ENCODE measurements at regions not wholly inside any gene's neighbourhood (a gene's known extent, or its start where the extent isn't known, plus 50 kb on each side); places are given as distances from the start of the nearest gene placed in this dataset.

DNA sequence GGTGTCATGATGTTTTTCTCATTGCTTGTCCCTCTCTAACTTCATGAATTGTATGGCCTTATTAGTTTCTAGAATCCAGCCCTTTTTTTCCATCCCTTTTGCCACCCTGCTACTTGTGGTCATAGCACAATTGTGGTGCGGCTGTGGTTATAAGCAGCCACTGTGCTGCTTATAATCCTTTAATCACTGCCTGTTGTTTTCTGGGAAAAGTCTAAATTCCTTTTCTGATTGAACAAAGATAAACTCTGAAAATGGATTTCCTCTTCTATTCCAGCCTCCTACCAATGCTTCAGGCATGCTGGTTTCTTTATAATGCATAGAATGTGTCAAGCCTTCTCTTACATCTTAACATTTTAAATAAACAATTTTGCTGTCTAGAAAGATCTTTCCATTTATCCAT lies 319.5 kb downstream of the C3orf38 start:
- TF ChIP-seq, protein P1, sequence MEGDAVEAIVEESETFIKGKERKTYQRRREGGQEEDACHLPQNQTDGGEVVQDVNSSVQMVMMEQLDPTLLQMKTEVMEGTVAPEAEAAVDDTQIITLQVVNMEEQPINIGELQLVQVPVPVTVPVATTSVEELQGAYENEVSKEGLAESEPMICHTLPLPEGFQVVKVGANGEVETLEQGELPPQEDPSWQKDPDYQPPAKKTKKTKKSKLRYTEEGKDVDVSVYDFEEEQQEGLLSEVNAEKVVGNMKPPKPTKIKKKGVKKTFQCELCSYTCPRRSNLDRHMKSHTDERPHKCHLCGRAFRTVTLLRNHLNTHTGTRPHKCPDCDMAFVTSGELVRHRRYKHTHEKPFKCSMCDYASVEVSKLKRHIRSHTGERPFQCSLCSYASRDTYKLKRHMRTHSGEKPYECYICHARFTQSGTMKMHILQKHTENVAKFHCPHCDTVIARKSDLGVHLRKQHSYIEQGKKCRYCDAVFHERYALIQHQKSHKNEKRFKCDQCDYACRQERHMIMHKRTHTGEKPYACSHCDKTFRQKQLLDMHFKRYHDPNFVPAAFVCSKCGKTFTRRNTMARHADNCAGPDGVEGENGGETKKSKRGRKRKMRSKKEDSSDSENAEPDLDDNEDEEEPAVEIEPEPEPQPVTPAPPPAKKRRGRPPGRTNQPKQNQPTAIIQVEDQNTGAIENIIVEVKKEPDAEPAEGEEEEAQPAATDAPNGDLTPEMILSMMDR (conservative IDR thresholded peaks at IDR 0.05 in 1 of 2, IDR thresholded peaks at IDR 0.05 in 1 of 2; ENCODE audit: extremely low read depth in 1 of 2, insufficient read depth in 1 of 2, low read depth in 1 of 2, low read length in 2 of 2) = no peak
- TF ChIP-seq EZH2 (IDR thresholded peaks at IDR 0.05; ENCODE audit: borderline replicate concordance, low read length) = no peak

All from mammary epithelial cell (primary cell).